ENCODE measurements at regions not wholly inside any gene's neighbourhood (a gene's known extent, or its start where the extent isn't known, plus 50 kb on each side); places are given as distances from the start of the nearest gene placed in this dataset.
A peak's percentile ranks its signal among the peaks of the same experiment; 100 is the strongest.

GRCh38 chr12:41941079-41941478, 203.6 kb downstream of the GXYLT1 start:
- H3K9me3 ChIP-seq = no peaks in the 10 kb centered on the region; the same call in 1 of the 2 replicates
- no peak for TF ChIP-seq CTCF (IDR thresholded peaks at IDR 0.05; ENCODE audit: low read depth, low read length)
- DNase-seq = no peak
- H3K36me3 ChIP-seq = no peaks in the 10 kb centered on the region
- H3K4me1 ChIP-seq = no peaks in the 10 kb centered on the region; the same call in 1 of the 2 replicates
- no peak overlapping the region for H3K4me3 ChIP-seq (ENCODE audit: low read depth, low read length)
- no peaks in the 10 kb centered on the region for H3K27me3 ChIP-seq

GRCh38 chr12:41940571-41940970, 204.1 kb downstream of the GXYLT1 start:
- no peaks in the 10 kb centered on the region for H3K27me3 ChIP-seq
- DNase-seq = no peak
- H3K4me3 ChIP-seq (ENCODE audit: low read depth, low read length) = no peak overlapping the region
- no peaks in the 10 kb centered on the region; the same call in 1 of the 2 replicates for H3K9me3 ChIP-seq
- H3K4me1 ChIP-seq = no peaks in the 10 kb centered on the region; the same call in 1 of the 2 replicates
- no peaks in the 10 kb centered on the region for H3K36me3 ChIP-seq
- no peak for TF ChIP-seq CTCF (IDR thresholded peaks at IDR 0.05; ENCODE audit: low read depth, low read length)

- H3K36me3 ChIP-seq = no peaks in the 10 kb centered on the region
- H3K9me3 ChIP-seq = no peaks in the 10 kb centered on the region
- H3K4me3 ChIP-seq (ENCODE audit: low read depth, low read length) = no peak overlapping the region
- no peak for DNase-seq
- H3K4me1 ChIP-seq = peaks cover 5% of the 10 kb centered on the region
- TF ChIP-seq CTCF (IDR thresholded peaks at IDR 0.05; ENCODE audit: low read depth, low read length) = peak; percentile 17; the same call in 1 of the 2 replicates
- H3K27me3 ChIP-seq = no peaks in the 10 kb centered on the region
Measured at GRCh38 chr12:41936333-41936732, 208.3 kb downstream of the GXYLT1 start.

GRCh38 chr12:41935911-41936310, 208.8 kb downstream of the GXYLT1 start:
- Histone ChIP-seq H3K4me3 (ENCODE audit: low read depth, low read length) (no peak overlapping the region), H3K9me3 (no peaks in the 10 kb centered on the region), H3K4me1 (peaks cover 5% of the 10 kb centered on the region), H3K36me3 (no peaks in the 10 kb centered on the region), H3K27me3 (no peaks in the 10 kb centered on the region)
- DNase-seq = no peak
- TF ChIP-seq CTCF (IDR thresholded peaks at IDR 0.05; ENCODE audit: low read depth, low read length) = no peak

- Histone ChIP-seq H3K36me3 (no peaks in the 10 kb centered on the region), H3K27me3 (no peaks in the 10 kb centered on the region), H3K9me3 (no peaks in the 10 kb centered on the region), H3K4me3 (ENCODE audit: low read depth, low read length) (peak overlapping the region; percentile 73), H3K4me1 (peaks cover 5% of the 10 kb centered on the region)
- peak; percentile 89 for DNase-seq
- TF ChIP-seq CTCF (IDR thresholded peaks at IDR 0.05; ENCODE audit: low read depth, low read length) = peak; percentile 32
Measured at GRCh38 chr12:41932470-41932991, 212.1 kb downstream of the GXYLT1 start.

- Histone ChIP-seq H3K4me1 (peaks cover 5% of the 10 kb centered on the region), H3K4me3 (ENCODE audit: low read depth, low read length) (no peak overlapping the region), H3K27me3 (no peaks in the 10 kb centered on the region), H3K9me3 (no peaks in the 10 kb centered on the region), H3K36me3 (no peaks in the 10 kb centered on the region)
- no peak for TF ChIP-seq CTCF (IDR thresholded peaks at IDR 0.05; ENCODE audit: low read depth, low read length)
- DNase-seq = no peak
Measured at GRCh38 chr12:41930866-41931437, 213.7 kb downstream of the GXYLT1 start.

All from BE2C (cell line).